NCI-H82 treated with DMSO at 0.1 percent for 48 hours (cell line): ENCODE measurements at regions not wholly inside any gene's neighbourhood (a gene's known extent, or its start where the extent isn't known, plus 50 kb on each side); places are given as distances from the start of the nearest gene placed in this dataset.
"Not testable (repeated sequence)": the region's sequence is repeated elsewhere in the genome, so short reads cannot be mapped to it uniquely, and the experiment has no call there.

Source experiments
- DNase-seq: peaks from one replicate; lab custom pipeline; 2025; ENCODE audit not compliant: unreplicated experiment; lab: John Stamatoyannopoulos, UW

DNA sequence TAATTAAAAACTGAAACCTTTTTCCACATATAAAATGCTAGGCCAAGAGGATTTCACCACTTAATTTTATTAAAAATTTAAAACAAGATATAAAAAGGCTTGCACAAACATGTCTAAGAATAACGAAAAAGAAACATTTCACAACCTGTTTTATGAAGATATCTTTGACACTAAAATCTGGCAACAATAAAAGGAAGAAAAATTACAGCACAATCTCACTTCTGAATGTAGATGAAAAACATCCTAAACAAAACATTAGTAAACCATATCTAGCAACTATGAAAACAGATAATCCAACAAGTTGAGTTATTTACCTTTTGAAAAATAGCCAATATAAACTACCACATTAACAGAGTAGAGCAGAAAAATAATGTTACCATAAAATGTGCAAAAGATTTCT lies 185.4 kb upstream of the MMADHC start:
- no peak for DNase-seq

DNA sequence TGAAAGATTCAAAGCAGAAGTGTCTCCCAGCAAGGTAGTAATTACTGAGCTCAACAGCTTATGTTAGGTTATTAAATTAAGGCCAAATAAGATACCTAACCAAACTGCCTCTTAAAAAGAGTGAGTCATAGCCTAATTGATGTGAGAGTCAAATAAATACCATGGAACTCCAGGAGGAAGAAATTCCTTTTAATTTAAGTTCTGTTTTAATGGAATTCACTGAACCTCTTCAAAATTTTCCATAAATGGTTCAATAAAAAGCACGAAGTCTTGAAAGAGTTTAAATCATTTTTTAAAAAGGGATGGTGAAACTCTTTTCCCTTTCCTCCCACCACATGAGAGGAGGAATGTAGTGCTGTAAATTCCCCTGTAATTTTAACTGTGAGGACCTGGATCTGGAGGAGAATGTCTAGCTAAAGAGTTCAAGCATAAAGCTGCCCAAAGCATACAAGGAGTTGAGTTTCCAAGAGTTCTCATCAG lies 180.8 kb upstream of the MMADHC start:
- no peak for DNase-seq

DNA sequence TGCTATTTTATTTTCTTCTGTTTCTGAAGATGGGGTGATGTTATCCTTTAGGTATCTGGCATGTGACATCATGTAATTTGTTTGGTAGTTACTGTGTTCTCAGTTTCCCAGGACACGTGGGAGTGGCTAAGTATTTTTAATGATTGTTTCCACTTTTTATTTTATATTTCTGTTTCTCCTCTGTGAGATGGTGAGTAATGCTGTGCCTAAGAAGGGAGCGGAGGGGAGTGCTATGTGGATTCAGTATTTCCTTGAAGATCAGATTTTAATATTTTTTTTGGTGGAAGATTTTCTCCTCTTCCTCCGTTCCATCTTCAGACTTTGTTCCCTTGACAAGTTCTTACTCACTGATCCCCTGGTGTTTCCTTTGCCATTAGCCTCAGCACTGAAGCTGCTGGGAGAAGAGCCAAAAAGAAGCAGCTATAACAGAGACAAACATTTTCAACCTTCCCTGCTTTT lies 180.0 kb upstream of the MMADHC start:
- DNase-seq, result no peak

DNA sequence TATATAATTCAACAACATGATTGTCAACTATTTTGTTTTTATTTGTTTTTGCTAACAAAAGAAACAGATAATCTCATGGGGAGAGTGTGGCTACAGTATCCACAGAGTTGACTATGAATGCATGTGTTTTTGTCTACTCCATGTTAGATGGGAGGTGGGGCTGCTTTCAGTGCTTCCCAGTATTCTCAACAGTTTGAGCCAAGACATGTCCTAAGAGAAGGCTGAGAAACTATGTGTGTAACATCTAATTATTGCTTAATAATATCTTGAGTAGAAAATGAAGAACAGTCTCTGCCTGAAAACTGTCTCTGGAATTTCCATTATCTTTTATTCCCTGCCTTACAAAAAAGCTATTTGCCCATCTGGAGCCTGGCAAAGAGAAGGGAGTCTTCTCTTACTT lies 178.8 kb upstream of the MMADHC start:
- DNase-seq, result no peak

DNA sequence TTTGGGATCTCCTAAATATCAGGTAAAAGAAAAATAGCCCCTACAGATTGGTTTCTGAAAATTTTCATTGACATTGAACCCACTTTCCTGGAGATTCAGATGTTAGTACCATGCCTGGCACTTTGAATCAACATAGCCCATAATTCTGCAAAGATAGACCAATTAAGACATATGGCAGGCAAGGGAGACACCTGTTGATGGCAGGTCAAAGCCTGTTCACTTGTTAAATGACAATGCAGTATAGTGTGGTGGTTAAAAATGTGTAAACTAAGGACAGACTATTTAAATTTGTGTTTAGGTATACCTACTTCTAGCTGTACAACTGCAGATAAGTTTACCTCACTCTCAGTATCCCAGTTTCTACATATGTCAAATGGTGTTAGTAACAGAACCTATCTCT lies 178.1 kb upstream of the MMADHC start:
- DNase-seq, result no peak

DNA sequence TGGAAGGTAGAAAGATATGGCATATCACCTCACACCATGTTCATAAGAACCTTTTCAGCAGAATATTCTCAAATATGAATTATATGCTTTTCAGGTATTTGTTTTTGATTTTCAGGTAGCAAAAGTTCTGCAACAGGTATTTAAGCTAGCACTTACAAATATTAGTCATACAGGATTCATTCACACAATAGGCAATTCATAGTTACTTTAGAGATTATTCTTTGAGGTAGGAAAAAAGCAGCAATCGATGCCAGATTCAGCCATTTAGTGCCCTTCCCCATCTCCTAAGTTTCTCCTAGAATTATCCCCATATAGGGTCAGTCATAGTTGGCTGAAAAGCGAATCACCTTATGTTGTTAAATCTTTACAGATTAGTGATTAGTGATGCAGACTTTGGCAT lies 177.4 kb upstream of the MMADHC start:
- no peak for DNase-seq

DNA sequence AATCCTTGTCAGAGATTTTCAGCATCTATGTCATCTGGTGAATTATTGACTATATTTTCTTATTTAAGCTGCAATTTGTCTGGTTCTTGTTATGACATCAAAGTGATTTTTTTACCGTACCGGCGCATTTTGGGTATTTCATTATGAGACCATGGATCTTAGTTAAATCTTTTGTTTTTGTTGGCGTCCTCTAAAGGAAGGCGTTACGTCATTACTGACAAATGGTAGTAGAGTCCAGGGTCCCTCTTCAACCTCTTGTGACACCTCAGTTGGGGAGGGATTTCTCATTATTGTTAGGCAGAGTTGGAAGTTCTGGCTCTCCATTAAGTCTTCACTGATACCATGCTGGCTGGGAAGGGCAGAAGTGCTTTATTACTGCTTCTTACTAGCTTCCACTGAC lies 175.8 kb upstream of the MMADHC start:
- DNase-seq, result no peak

DNA sequence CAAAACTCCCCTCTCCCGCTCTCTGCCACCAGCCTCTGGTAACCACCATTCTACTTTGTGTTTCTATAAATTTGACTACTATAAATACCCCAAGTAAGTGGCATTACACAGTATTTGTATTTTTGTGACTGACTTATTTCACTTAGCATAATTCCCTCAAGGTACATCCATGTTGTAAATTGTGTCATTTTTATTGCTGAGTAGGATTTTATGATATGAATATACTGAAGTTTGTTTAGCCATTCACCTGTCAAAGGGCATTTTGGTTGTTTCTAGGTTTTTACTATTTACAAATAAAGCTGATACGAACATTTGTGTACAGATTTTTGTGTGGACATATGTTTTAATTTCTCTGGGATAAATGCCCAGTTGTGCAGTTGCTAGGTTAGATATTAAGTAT lies 174.0 kb upstream of the MMADHC start:
- DNase-seq, result no peak

DNA sequence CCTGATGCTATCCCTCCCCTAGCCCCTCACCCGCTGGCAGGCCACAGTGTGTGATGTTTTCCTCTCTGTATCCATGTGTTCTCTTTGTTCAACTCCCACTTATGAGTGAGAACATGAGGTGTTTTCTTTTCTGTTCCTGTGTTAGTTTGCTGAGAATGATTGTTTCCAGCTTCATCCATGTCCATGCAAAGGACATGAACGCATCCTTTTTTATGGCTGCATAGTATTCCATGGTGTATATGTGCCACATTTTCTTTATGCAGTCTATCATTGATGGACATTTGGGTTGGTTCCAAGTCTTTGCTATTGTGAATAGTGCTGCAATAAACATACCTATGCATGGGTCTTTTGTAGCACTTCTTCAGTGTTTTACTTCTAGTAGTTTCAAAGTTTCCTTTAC lies 171.8 kb upstream of the MMADHC start:
- DNase-seq, result not testable (repeated sequence)

DNA sequence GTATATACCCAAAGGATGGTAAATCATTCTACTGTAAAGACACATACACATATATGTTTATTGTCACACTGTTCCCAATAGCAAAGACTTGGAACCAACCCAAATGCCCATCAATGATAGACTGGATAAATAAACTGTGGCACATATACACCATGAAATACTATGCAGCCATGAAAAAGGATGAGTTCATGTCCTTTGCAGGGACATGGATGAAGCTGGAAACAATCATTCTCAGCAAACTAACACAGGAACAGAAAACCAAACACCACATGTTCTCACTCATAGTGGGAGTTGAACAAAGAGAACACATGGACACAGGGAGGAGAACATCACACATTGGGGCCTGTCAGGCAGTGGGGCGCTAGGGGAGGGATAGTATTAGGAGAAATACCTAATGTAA lies 167.1 kb upstream of the MMADHC start:
- not testable (repeated sequence) for DNase-seq

DNA sequence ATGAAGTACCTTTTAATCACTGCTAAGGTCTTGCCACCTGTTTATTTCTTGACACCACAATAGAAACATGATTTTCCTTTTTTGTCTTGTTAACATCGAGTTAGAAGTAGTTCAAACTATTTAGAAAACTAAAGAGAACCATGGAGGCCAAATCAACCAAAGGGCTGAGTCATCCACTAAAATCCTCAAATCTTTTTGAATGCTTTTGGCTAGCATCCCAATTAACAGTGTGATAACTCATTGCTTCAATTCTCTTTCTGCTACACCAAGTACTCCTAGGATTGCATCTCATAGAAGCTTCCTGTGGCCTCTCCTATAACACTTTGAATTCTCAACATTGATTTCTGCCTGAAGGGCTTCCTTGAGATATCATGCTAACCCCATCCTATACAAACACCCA lies 159.9 kb upstream of the MMADHC start:
- no peak for DNase-seq

DNA sequence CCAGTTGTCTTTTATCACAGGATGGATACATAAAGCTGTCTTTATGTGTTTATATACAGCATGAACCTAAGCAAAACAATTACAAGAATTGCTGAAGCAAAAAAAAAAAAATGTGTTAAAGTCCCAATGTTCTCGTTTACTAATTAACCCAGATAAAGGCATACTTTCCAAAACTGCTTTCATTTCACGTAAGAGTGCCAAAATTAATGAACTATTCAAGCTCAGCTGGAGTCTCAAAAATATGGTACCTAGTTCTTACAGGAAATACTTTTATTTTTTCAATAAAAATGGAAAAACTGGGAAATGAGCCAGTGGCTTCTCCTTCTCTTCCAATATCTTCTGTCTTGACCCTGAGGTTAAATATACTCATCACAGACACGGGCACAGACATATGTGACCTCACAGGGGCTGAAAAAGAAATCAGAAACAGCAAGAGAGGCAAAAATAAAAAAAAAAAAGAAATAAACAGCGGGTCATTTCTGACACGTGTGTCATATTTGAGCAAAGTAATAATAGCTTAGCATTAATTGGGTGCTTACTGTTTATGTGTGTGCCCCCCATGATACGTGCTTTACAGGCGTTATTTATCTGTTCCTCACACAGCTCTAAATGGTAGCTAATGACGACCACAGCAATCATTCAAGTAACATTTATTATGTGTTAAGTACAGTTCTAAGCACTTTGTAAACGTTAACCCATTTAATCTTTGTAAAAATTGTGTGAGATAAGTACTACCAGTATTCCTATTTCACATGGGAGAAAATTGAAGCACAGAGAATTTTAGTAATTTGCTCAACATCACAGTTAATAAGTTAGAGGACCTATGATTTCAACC lies 158.0 kb upstream of the MMADHC start:
- DNase-seq, result no peak

DNA sequence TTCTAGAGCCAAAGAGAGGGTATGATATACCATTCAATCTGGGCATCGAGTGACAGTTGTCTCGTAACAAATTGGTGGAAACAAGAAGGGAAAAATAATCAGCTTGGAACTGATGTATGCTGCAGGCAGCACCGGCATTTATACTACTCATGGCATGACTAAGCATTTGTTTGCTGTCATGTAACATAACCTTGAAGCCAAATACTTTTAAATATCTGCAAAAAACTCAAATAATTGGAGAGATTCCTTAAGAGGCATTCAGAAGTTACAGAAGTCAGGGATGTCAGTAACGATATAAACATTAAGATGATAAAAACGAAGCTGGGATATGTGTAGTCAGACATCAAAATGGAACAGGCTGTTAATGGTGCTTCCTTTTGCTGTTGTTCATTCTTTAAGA lies 157.3 kb upstream of the MMADHC start:
- DNase-seq, result no peak

DNA sequence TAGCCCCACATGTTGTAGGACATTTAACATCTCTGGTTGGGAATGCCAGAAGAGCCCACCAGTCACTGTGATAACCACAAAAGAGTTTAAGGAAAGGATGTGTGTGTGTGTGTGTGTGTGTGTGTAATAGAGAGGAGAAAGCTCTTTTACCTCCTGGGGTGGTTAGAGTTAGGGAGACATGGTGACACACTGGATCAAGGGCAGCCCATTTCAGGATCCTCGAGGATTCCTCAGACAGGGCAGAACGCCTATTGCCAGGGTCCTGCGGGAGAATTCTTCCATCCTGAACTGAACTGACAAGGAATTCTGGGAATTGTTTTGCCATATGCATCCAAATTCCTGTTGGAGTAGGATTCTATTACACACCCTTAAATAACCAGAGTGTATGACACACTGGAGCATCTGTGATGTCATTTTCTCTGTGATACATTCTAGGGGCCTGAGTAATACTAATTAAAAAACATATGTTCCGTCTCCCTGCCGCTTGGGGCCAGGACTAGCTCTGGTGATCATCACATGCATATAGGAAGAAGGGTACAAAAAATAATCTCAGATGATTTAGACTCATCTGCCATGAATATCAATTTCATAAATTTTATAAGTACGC lies 156.4 kb upstream of the MMADHC start:
- no peak for DNase-seq

DNA sequence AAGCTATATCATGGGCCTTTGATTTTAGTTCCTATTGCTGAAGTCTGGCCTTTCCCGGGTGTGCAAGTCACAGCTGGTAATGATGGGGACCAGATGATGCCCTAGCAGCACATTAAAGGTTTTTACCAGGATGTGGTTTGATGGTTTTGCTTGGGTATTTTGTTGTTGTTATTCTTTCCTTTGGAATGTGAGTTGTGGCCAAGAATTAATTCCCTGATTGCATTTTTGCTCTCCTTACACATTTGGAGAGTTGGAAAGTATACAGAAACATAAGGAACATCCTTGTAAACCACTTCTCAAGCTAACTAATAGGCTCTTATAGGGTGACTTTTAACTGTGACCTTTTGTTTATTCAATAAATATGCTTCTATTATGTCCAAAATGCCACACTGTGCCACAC lies 154.1 kb upstream of the MMADHC start:
- DNase-seq, result no peak

DNA sequence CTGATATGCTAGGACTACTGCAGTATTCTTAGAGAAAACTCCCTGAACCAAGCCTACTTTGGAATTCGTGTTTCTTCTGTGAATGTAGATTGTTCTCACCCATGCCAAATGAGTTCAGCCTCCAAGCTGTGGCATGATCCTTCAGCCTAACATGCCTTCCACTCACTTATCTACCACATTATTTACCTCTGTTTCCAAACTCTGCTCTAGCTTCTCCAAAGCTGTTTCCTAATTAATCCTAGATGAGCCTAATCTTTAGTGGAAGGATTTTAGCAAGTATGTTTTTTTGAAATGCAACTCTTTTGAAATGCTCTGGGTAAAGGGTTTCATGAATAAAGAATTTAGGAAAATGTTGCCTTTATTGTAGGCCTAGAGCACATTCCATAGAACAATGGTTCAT lies 152.9 kb upstream of the MMADHC start:
- no peak for DNase-seq

DNA sequence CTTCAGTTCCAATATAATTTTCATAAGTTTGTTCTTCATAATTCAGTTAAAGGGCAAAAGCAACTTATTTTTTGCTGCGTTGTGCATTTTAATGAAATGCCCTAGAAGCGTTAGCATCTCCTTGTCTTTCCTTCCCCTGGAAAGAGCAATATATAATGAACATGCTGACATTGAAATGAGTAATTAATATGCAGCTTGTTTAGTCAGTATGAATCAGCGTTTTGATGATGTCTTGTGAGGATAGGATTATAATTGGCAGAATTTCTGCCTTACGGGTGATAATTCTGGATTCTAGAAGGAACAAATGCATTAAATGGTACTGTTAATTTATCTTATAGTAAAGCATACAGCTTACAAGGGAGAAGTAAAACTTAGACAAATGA lies 152.3 kb upstream of the MMADHC start:
- DNase-seq, result no peak

DNA sequence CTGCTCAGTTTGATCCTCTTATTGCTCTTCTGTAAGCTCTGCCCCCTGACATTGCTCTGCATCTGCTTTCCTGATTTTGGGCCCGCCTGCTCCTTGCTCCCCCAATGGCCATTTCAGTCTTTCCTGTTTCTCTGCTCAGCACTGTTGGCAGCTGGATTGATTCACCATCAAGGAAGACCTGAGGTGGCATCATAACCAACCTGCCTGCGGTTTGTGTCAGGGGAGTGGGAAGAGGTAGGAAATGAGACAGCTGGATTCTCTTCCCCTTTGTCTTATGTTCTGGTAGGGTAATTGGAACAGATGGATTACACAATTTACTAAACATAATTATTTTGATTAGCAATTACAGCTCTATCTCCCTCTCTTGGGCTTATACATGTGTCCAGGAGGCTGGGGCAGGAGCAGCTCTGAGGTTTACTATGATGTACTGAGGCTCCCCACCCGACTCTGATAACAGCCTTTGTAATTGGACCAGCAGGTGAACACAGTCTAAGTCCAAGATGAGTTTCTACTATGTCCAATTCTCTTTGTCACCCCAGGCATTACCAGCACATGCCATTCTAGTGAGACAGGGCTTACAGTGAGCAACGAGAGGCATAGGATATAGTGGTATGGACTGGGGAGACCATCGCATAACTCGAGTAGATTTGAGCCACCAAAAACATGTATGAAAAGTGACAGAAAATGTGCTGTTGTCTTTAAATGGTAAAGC lies 151.8 kb upstream of the MMADHC start:
- no peak for DNase-seq

DNA sequence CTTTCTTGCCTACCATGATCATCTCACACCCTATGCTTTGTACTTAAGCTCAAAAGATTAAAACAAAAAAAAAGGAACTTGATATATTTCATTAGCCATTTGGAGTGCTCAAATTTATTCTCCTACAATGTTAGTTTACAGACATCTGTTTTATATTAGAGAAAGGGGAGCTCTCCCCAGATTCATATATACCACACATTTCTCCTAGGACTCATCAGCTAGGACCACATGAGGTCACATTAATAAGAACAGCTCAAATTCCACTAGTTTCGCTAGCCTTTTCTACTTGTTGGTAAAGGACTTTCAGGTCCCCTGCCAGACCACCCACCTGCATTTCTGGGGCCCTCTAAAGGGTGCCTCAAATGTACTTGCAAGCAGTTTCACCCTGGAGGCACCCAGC lies 151.2 kb upstream of the MMADHC start:
- no peak for DNase-seq

DNA sequence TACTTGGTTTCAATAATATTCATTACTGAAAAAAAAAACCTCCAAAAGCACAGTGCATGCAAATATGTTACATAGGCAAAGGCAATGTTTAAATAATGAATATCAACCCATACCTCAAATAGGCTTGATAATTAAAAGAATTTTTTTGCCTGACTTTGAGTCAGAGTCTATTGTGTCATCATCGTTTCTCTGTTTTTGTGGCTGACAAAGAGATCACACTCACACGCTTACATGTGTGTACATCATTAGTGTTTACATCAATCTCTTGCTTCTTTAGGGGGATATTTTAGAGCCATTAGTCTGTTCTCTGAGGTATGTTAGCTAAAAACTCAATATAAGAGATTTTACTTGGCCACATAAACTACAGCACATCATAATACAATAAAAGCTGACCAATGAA lies 150.3 kb upstream of the MMADHC start:
- DNase-seq, result no peak

DNA sequence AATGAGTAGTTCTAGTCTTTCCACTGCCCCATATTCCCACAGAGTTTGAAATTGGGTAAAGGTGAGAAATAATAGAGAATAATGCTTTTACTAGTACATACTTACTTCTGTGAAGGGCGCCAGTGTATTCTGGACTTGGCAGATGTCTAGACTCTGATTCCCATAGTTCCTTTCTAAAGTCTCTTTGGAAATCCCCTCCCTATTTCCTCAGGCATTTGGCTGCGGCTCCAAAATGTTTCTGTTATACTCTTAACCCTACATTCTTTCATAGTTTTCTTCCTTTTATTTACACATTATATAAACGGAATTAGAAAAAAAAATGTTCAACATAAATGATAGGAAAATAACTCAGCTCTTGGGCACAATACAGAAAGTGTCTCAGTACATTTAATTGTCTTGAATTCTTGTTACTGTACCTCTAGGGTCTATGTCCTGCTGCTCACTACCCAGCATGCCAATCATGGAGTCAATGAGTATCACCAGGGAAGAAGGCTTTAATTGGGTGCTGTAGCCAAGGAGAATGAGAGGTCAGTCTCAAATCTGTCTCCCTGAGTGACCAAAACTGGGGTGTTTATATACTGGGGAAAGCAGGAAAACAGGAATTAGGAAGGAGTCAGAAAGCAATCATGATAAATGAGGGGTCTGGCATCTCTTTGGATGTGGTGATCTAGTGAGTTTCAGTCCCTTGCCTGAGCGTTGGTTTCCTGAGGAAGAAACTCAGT lies 147.8 kb upstream of the MMADHC start:
- DNase-seq, result no peak
